DMS53 (cell line): ENCODE measurements at regions not wholly inside any gene's neighbourhood (a gene's known extent, or its start where the extent isn't known, plus 50 kb on each side); places are given as distances from the start of the nearest gene placed in this dataset.

Experiments
- DNase-seq: peaks from one replicate; lab custom pipeline; 2025; lab: John Stamatoyannopoulos, UW

- no peak for DNase-seq
These were observed 106.9 kb downstream of the TBC1D30 start for GRCh38 chr12:64931321-64931720.

- no peak for DNase-seq
These were observed 107.5 kb downstream of the TBC1D30 start for GRCh38 chr12:64931981-64932380.

- DNase-seq: no peak
These were observed 109.3 kb downstream of the TBC1D30 start for GRCh38 chr12:64933791-64934190.

- no peak for DNase-seq
These were observed 113.0 kb downstream of the TBC1D30 start for GRCh38 chr12:64937452-64937851.

GRCh38 chr12:64938179-64938578 lies 113.7 kb downstream of the TBC1D30 start:
- no peak for DNase-seq

- no peak for DNase-seq
These were observed 119.2 kb downstream of the TBC1D30 start for GRCh38 chr12:64943686-64944085.

GRCh38 chr12:64944966-64945365 lies 120.5 kb downstream of the TBC1D30 start:
- no peak for DNase-seq

GRCh38 chr12:64946132-64946829 lies 121.8 kb downstream of the TBC1D30 start:
- peak; percentile 40 for DNase-seq

- DNase-seq: no peak
These were observed 126.4 kb downstream of the TBC1D30 start for GRCh38 chr12:64950711-64951298.

GRCh38 chr12:64951944-64952343 lies 127.5 kb downstream of the TBC1D30 start:
- DNase-seq: no peak

- no peak for DNase-seq
These were observed 131.3 kb downstream of the TBC1D30 start for GRCh38 chr12:64955746-64956145.

- no peak for DNase-seq
These were observed 141.5 kb downstream of the TBC1D30 start for GRCh38 chr12:64965920-64966319.

GRCh38 chr12:64968989-64969819 lies 144.8 kb downstream of the TBC1D30 start:
- DNase-seq: peak; percentile 21

- DNase-seq: no peak
These were observed 145.0 kb downstream of the WIF1 start for GRCh38 chr12:64976131-64976530.

- no peak for DNase-seq
These were observed 137.3 kb downstream of the WIF1 start for GRCh38 chr12:64983771-64984278.

- no peak for DNase-seq
These were observed 129.9 kb downstream of the WIF1 start for GRCh38 chr12:64991121-64991611.

- DNase-seq: no peak
These were observed 129.0 kb downstream of the WIF1 start for GRCh38 chr12:64992116-64992515.

GRCh38 chr12:64992641-64993040 lies 128.5 kb downstream of the WIF1 start:
- DNase-seq: no peak

GRCh38 chr12:64993461-64993860 lies 127.6 kb downstream of the WIF1 start:
- DNase-seq: no peak

- DNase-seq: no peak
These were observed 125.3 kb downstream of the WIF1 start for GRCh38 chr12:64995816-64996215.

- DNase-seq: no peak
These were observed 123.2 kb downstream of the WIF1 start for GRCh38 chr12:64997858-64998257.

GRCh38 chr12:64998371-64999147 lies 122.5 kb downstream of the WIF1 start:
- no peak for DNase-seq
